Endothelial cell of umbilical vein (primary cell): ENCODE measurements at regions not wholly inside any gene's neighbourhood (a gene's known extent, or its start where the extent isn't known, plus 50 kb on each side); places are given as distances from the start of the nearest gene placed in this dataset.

Source experiments
- BruUV-seq: library from RNA; stranded (reverse); fragments of 400-500 nt; replicated peaks from 2 replicates; lab custom pipeline; 2021; lab: Mats Ljungman, UMichigan
- CTCF ChIA-PET: fragments of 300-600, 350-600 bp; sonication (Branson Sonifier 250); formaldehyde crosslinking; loops from one replicate; lab custom pipeline; 2021; ENCODE audit warnings: antibody characterized with exemption, inconsistent platforms; lab: Charles Lee
- POLR2A ChIA-PET: fragments of 300-600, 350-600 bp; sonication (Branson Sonifier 250); formaldehyde crosslinking; loops from one replicate; lab custom pipeline; 2021; ENCODE audit warnings: antibody characterized with exemption, inconsistent platforms; lab: Charles Lee
- DNase-seq: peaks from one replicate; pipeline ENCODE4 v3.0.0-alpha.2; 2011; ENCODE audit warnings: low read depth, low spot score
- FAIRE-seq: peaks from 2 replicates; lab custom pipeline; 2011; peaks lifted over from hg19 to GRCh38; lab: Jason Lieb, UNC
- H2AFZ ChIP-seq: 2 replicates; pipeline ENCODE4 v1.6.0; 2012; ENCODE audit warnings: low read depth, low read length, control low read depth, inconsistent platforms
- H3K27ac ChIP-seq: 2 replicates; pipeline ENCODE4 v1.5.1; 2011; ENCODE audit warnings: low read depth, mild to moderate bottlenecking, control low read depth, low read length, moderate library complexity; ENCODE audit not compliant: insufficient read depth
- H3K27me3 ChIP-seq, 2 experiments: 2 replicates each; pipeline versions ENCODE4 v1.6.0 to v1.6.1; 2011; ENCODE audit warnings: low read length in 2 of 2, mixed read lengths in 1 of 2; ENCODE audit not compliant: control insufficient read depth in 2 of 2, insufficient read depth in 2 of 2
- H3K36me3 ChIP-seq, 2 experiments: 2 replicates in 1 of 2; 3 replicates in 1 of 2; pipeline ENCODE4 v1.5.1; 2011; ENCODE audit warnings: low read length in 2 of 2, mild to moderate bottlenecking in 1 of 2, moderate library complexity in 1 of 2; ENCODE audit not compliant: control insufficient read depth in 2 of 2, insufficient read depth in 2 of 2; ENCODE audit errors: extremely low read depth in 1 of 2
- H3K4me1 ChIP-seq: 3 replicates; pipeline ENCODE4 v1.5.1; 2011; ENCODE audit warnings: mild to moderate bottlenecking, low read length; ENCODE audit not compliant: control insufficient read depth, insufficient read depth; ENCODE audit errors: extremely low read depth
- H3K4me2 ChIP-seq: 2 replicates; pipeline ENCODE4 v1.6.1; 2011; ENCODE audit warnings: low read length, control low read depth, mixed read lengths; ENCODE audit not compliant: insufficient read depth
- H3K4me3 ChIP-seq, 3 experiments: fragments of 200-600 bp in 1 of 3; sonication (generic), shearing (Covaris generic) in 1 of 3; replicated peaks in 1 of 3; 2 replicates each; pipeline ENCODE4 v1.5.1; 2011 to 2016; ENCODE audit warnings: control low read depth in 3 of 3, low read length in 3 of 3, mild to moderate bottlenecking in 2 of 3, inconsistent platforms in 1 of 3, low read depth in 1 of 3, moderate library complexity in 1 of 3; ENCODE audit not compliant: insufficient read depth in 1 of 3
- H3K79me2 ChIP-seq: 2 replicates; pipeline ENCODE4 v1.6.0; 2012; ENCODE audit warnings: low read length, inconsistent platforms; ENCODE audit not compliant: control insufficient read depth, insufficient read depth
- H3K9ac ChIP-seq: replicated peaks from 2 replicates; pipeline ENCODE3; 2011; ENCODE audit warnings: low read length, control low read depth; ENCODE audit not compliant: insufficient read depth; ENCODE audit errors: extremely low read depth
- H3K9me1 ChIP-seq: replicated peaks from 3 replicates; pipeline ENCODE4 v1.6.0; 2011; ENCODE audit warnings: mild to moderate bottlenecking, low read length; ENCODE audit not compliant: control insufficient read depth, insufficient read depth; ENCODE audit errors: extremely low read depth
- H3K9me3 ChIP-seq: replicated peaks from 2 replicates; pipeline ENCODE4 v1.5.1; 2012; ENCODE audit warnings: low read length, inconsistent platforms; ENCODE audit not compliant: control insufficient read depth, insufficient read depth
- H4K20me1 ChIP-seq: replicated peaks from 2 replicates; pipeline ENCODE3; 2011; ENCODE audit warnings: mild to moderate bottlenecking, low read length; ENCODE audit not compliant: control insufficient read depth, insufficient read depth; ENCODE audit errors: extremely low read depth
- CTCF ChIP-seq, 2 donors: IDR thresholded peaks; 1 replicate in 1 of 2; 2 replicates in 1 of 2; pipeline ENCODE4 v1.5.1; 2011; ENCODE audit warnings: low read length in 2 of 2, mild to moderate bottlenecking in 2 of 2, moderate library complexity in 2 of 2, control low read depth in 1 of 2, inconsistent platforms in 1 of 2, low read depth in 1 of 2; ENCODE audit not compliant: insufficient read depth in 1 of 2; ENCODE audit errors: extremely low read depth in 1 of 2
- EZH2 ChIP-seq: IDR thresholded peaks from 2 replicates; pipeline ENCODE4 v1.6.1; 2012; ENCODE audit warnings: borderline replicate concordance, low read depth, mild to moderate bottlenecking, moderate library complexity, low read length, inconsistent platforms; ENCODE audit not compliant: severe bottlenecking
- FOS ChIP-seq: IDR thresholded peaks from 2 replicates; pipeline ENCODE4 v1.6.1; 2011; ENCODE audit warnings: mild to moderate bottlenecking, low read length, moderate library complexity, borderline replicate concordance; ENCODE audit not compliant: insufficient read depth
- GATA2 ChIP-seq: IDR thresholded peaks from 2 replicates; pipeline ENCODE4 v1.7.0; 2011; ENCODE audit warnings: low read depth, mild to moderate bottlenecking, moderate library complexity, mixed read lengths, low read length; ENCODE audit not compliant: insufficient read length, insufficient read depth
- JUN ChIP-seq: IDR thresholded peaks from 2 replicates; pipeline ENCODE4 v1.6.1; 2011; ENCODE audit warnings: borderline replicate concordance, low read depth; ENCODE audit not compliant: insufficient read length, insufficient read depth
- MAX ChIP-seq: IDR thresholded peaks from 2 replicates; pipeline ENCODE4 v1.6.1; 2011; ENCODE audit not compliant: insufficient read depth, insufficient read length
- MYC ChIP-seq: IDR thresholded peaks from one replicate; pipeline ENCODE4 v1.6.1; 2011; ENCODE audit warnings: mild to moderate bottlenecking, low read depth, low read length
- POLR2A ChIP-seq: IDR thresholded peaks from 2 replicates; pipeline ENCODE4 v1.6.1; 2012; ENCODE audit warnings: low read depth, mild to moderate bottlenecking, control low read depth, low read length
- POLR2AphosphoS5 ChIP-seq: IDR thresholded peaks from 2 replicates; pipeline ENCODE4 v1.6.1; 2012; ENCODE audit warnings: low read depth, mild to moderate bottlenecking, control low read depth, low read length, moderate library complexity; ENCODE audit not compliant: insufficient read depth
- dilution Hi-C: fragments of 300-500 bp; cut with MboI; formaldehyde crosslinking; loops from one replicate; pipeline ENCODE4 v1.15.0; 2019; ENCODE audit warnings: low sequenced_read_pairs; ENCODE audit not compliant: extremely low pct_ligation_motif_present
- intact Hi-C: fragments of 100-400 bp; cut with micrococcal nuclease; formaldehyde crosslinking; loops from one replicate; pipeline ENCODE4 v1.10.0; 2022

GRCh38 chr6:118744261-118744941 lies 93.0 kb upstream of the CEP85L start:
- Histone ChIP-seq H3K4me2 (no peak overlapping the region), H3K4me3 (no peak overlapping the region), H3K9ac (no peak overlapping the region), H2AFZ (no peak overlapping the region), H3K27ac (no peak overlapping the region), H3K36me3 (no peaks in the 10 kb centered on the region), H3K79me2 (no peaks in the 10 kb centered on the region), H3K9me3 (no peaks in the 10 kb centered on the region), H3K9me1 (no peaks in the 10 kb centered on the region), H4K20me1 (no peaks in the 10 kb centered on the region), H3K4me1 (no peaks in the 10 kb centered on the region), H3K27me3 (peaks cover 0 to 4% of the 10 kb centered on the region in 2 experiments)
- intact Hi-C loops (no loop called here), dilution Hi-C loops (no loop called here)
- ChIA-PET CTCF (no interaction called here), POLR2A (no interaction called here)
- FAIRE-seq (no peak), DNase-seq (no peak)
- TF ChIP-seq GATA2 (no peak), CTCF (IDR thresholded peaks at IDR 0.05; ENCODE audit: extremely low read depth in 1 of 2, insufficient read depth in 1 of 2, low read depth in 1 of 2, low read length in 2 of 2) (no peak), MYC (no peak), FOS (no peak), POLR2A (no peak), MAX (no peak), EZH2 (no peak), POLR2AphosphoS5 (no peak), JUN (no peak)
- no TSS peak for BruUV-seq
